ENCODE measurements at regions not wholly inside any gene's neighbourhood (a gene's known extent, or its start where the extent isn't known, plus 50 kb on each side); places are given as distances from the start of the nearest gene placed in this dataset.

DNA sequence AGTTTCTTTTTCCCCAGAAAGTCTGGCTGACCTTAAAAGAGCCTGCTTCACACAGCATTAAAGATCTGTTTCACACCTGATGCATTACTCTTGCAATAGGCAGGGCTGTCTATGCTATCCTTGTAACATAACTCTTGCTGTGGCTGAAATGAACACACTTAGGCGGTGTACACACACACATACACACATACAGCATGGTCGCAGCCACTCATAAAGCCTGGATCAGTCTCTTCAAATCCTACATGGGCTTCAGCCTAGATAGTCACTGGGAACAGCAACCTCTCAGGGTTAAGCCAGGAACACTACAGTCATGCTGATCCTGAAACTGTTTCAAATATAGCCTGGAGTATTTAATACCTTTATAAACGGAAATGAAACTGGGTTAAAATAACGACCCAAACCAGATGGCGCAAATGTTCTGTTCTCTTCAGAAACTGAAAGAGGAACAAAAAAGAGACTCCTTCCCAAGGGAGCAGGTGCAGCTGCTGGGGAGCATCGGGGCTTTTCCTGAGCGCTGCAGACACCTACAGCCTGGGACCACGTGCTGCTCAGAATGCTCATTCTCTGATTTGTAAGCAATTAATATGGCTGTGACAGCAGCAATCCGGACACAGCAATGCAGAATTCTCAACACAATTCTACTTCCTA, 61.0 kb upstream of the SFMBT2 start:
- Histone ChIP-seq H3K27me3 (no peaks in the 10 kb centered on the region), H3K4me3 (no peak overlapping the region), H3K36me3 (no peaks in the 10 kb centered on the region), H3K4me1 (no peaks in the 10 kb centered on the region), H3K9me3 (no peaks in the 10 kb centered on the region), H3K27ac (no peak overlapping the region)
- TF ChIP-seq, protein P1, sequence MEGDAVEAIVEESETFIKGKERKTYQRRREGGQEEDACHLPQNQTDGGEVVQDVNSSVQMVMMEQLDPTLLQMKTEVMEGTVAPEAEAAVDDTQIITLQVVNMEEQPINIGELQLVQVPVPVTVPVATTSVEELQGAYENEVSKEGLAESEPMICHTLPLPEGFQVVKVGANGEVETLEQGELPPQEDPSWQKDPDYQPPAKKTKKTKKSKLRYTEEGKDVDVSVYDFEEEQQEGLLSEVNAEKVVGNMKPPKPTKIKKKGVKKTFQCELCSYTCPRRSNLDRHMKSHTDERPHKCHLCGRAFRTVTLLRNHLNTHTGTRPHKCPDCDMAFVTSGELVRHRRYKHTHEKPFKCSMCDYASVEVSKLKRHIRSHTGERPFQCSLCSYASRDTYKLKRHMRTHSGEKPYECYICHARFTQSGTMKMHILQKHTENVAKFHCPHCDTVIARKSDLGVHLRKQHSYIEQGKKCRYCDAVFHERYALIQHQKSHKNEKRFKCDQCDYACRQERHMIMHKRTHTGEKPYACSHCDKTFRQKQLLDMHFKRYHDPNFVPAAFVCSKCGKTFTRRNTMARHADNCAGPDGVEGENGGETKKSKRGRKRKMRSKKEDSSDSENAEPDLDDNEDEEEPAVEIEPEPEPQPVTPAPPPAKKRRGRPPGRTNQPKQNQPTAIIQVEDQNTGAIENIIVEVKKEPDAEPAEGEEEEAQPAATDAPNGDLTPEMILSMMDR (IDR thresholded peaks at IDR 0.05), result no peak
- no peak for DNase-seq (ENCODE audit: low spot score in 2 of 2)
- intact Hi-C loops (cut with DNase I), result no loop called here

DNA sequence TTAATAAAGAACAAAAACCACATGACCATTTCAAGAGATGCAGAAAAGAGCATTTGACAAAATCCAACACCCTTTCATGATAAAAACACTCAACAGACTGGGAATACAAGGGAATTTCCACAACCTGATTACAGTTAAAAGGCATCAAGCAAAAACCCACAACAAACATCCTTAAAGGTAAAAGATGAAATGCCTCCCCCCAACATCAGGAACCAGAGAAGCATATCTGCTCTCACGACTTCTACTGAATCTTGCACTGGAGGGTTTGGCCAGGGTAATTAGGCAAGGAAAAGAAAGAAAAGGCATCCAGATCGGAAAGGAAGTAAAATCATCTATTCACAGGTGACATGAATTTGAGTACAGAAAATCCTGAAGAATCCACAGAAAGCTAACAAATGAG, 59.5 kb upstream of the SFMBT2 start:
- H3K4me3 ChIP-seq, result no peak overlapping the region
- DNase-seq (ENCODE audit: low spot score in 2 of 2), result no peak
- no peaks in the 10 kb centered on the region for H3K4me1 ChIP-seq
- no peak overlapping the region for H3K27ac ChIP-seq
- TF ChIP-seq, protein P1 (IDR thresholded peaks at IDR 0.05), result no peak
- no peaks in the 10 kb centered on the region for H3K36me3 ChIP-seq
- no peaks in the 10 kb centered on the region for H3K9me3 ChIP-seq
- intact Hi-C loops (cut with DNase I), result no loop called here
- H3K27me3 ChIP-seq, result no peaks in the 10 kb centered on the region

DNA sequence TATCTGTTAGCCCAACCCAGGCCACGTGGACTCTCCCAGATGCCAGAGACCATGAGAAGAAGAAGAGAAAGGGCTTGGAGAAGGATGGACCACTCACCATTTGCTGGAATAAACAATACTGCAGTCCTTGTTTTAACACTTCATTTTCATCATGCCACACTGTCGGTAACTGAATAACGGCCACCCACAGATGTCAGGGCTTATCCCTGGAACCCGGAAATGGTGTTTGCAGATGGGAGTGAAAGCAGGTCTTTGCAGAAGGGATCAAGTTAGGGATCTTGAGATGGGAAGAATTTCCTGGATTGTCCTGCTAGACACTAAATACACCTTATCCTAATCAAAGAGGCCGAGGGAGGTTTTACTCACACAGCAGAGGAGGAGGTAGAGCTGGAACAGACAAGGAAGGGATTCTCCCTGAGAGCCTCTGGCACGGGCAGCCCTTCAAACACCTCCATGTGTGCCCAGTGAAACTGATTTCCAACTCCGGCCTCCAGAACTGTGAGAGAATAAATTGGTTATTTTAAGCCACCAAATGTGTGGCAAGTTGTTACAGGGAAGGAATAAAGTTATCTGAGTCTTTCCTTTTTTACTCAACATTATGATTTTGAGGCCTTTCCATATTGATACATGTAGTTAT, 56.3 kb upstream of the SFMBT2 start:
- Histone ChIP-seq H3K9me3 (no peaks in the 10 kb centered on the region), H3K27me3 (no peaks in the 10 kb centered on the region), H3K36me3 (no peaks in the 10 kb centered on the region), H3K4me3 (no peak overlapping the region), H3K4me1 (no peaks in the 10 kb centered on the region), H3K27ac (no peak overlapping the region)
- DNase-seq (ENCODE audit: low spot score in 2 of 2), result no peak
- TF ChIP-seq, protein P1 (IDR thresholded peaks at IDR 0.05), result no peak
- intact Hi-C loops (cut with DNase I), result no loop called here

DNA sequence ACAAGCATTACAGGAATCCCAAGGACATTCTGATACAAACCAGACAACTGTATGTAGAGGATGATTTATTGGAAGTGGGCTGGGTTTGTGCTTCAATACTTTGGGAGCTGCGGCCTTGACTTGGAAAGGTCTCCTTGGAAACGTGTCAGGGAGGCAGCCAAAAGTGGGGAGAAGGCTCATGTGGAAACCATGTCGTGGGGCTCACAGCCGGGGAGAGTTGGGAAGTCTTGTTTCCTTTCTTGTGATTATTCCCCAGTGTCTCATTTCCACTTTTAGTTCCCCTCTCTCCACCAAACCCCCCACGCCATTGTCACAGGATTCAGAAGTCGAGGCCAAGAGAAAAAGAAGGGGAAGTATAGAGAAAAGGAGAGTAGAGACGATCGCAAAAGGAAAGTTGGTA, 53.9 kb upstream of the SFMBT2 start:
- intact Hi-C loops (cut with DNase I), result no loop called here
- DNase-seq (ENCODE audit: low spot score in 2 of 2), result no peak
- Histone ChIP-seq H3K36me3 (no peaks in the 10 kb centered on the region), H3K4me3 (no peak overlapping the region), H3K9me3 (no peaks in the 10 kb centered on the region), H3K27me3 (no peaks in the 10 kb centered on the region), H3K27ac (no peak overlapping the region), H3K4me1 (no peaks in the 10 kb centered on the region)
- TF ChIP-seq, protein P1 (IDR thresholded peaks at IDR 0.05), result no peak
